ENCODE measurements at regions not wholly inside any gene's neighbourhood (a gene's known extent, or its start where the extent isn't known, plus 50 kb on each side); places are given as distances from the start of the nearest gene placed in this dataset.

DNA sequence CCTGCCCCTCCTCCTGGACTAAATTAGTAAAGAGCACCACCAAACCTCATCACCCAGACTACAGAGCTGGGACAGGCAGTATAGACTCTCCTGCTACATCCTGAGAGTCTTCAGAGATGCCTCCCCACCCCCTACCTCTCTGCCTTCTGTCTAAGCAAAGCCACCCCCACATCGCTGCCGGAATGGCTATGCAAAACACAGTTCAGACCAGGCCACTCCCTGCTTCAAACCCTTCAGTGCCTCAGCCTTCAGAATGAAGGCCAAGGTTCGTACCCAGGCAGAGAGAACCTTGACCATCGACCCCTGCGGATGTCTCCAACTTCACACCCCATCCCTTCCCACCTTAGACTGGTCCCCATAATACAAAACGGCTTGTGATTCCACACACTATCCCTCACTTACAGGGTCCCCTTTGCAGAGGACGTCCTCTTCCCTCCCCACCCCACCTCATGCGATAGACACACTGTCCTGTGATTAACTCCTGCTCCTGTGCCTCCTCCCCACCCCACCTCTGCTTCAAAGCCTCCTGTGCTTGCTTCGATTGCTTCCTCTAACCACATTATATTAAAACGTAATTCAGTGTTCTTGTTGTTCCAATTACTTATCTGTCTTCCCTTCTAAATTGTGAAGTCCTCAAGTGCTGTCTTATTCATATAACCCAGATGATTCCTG is 175.3 kb downstream of the UACA start:
- TF ChIP-seq ETS1 (conservative IDR thresholded peaks at IDR 0.05; ENCODE audit: control insufficient read depth, low read depth, low read length) (no peak), E2F4 (CRISPR knock-in tag; IDR thresholded peaks at IDR 0.05; ENCODE audit: low read depth) (no peak), RAD21 (CRISPR knock-in tag; conservative IDR thresholded peaks at IDR 0.05 in 1 of 2, IDR thresholded peaks at IDR 0.05 in 1 of 2) (no peak), PHF8 (IDR thresholded peaks at IDR 0.05; ENCODE audit: borderline replicate concordance, low read length) (no peak), JUND (IDR thresholded peaks at IDR 0.05; ENCODE audit: borderline replicate concordance, low read depth, low read length) (no peak), JUND (tag; IDR thresholded peaks at IDR 0.05; ENCODE audit: borderline replicate concordance, low read depth, low read length) (no peak), POLR2A (conservative IDR thresholded peaks at IDR 0.05) (no peak), CBFB (CRISPR knock-in tag; IDR thresholded peaks at IDR 0.05) (no peak), CEBPB (tag; IDR thresholded peaks at IDR 0.05) (no peak), KLF1 (tag; IDR thresholded peaks at IDR 0.05) (no peak), ZNF232 (CRISPR knock-in tag; IDR thresholded peaks at IDR 0.05) (no peak), SMAD3 (CRISPR knock-in tag; conservative IDR thresholded peaks at IDR 0.05) (no peak), SRSF9 (IDR thresholded peaks at IDR 0.05; ENCODE audit: borderline replicate concordance, low read depth, low read length) (no peak), ZBTB1 (CRISPR knock-in tag; IDR thresholded peaks at IDR 0.05; ENCODE audit: borderline replicate concordance, low read depth) (no peak)
- TF ChIP-seq, protein P1, sequence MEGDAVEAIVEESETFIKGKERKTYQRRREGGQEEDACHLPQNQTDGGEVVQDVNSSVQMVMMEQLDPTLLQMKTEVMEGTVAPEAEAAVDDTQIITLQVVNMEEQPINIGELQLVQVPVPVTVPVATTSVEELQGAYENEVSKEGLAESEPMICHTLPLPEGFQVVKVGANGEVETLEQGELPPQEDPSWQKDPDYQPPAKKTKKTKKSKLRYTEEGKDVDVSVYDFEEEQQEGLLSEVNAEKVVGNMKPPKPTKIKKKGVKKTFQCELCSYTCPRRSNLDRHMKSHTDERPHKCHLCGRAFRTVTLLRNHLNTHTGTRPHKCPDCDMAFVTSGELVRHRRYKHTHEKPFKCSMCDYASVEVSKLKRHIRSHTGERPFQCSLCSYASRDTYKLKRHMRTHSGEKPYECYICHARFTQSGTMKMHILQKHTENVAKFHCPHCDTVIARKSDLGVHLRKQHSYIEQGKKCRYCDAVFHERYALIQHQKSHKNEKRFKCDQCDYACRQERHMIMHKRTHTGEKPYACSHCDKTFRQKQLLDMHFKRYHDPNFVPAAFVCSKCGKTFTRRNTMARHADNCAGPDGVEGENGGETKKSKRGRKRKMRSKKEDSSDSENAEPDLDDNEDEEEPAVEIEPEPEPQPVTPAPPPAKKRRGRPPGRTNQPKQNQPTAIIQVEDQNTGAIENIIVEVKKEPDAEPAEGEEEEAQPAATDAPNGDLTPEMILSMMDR (IDR thresholded peaks at IDR 0.05 in 2 of 3, conservative IDR thresholded peaks at IDR 0.05 in 1 of 3; ENCODE audit: insufficient read depth in 2 of 3, low read depth in 1 of 3, low read length in 3 of 3): no peak
